SU-DHL-6 (cell line): ENCODE measurements at regions not wholly inside any gene's neighbourhood (a gene's known extent, or its start where the extent isn't known, plus 50 kb on each side); places are given as distances from the start of the nearest gene placed in this dataset.

Experiments used
- EZH2phosphoT487 ChIP-seq: fragments of 200-600 bp; sonication (generic), shearing (Covaris generic); conservative IDR thresholded peaks from 2 replicates; pipeline ENCODE4 v1.6.1; 2018; ENCODE audit warnings: mild to moderate bottlenecking, antibody characterized with exemption, low read length, moderate library complexity, mixed read lengths
- TF ChIP-seq, protein P1 (sequence below): fragments of 200-600 bp; sonication (generic); IDR thresholded peaks from one replicate; pipeline ENCODE4 v1.5.1; 2017; ENCODE audit warnings: antibody characterized with exemption, mild to moderate bottlenecking, low read length, moderate library complexity; ENCODE audit not compliant: insufficient read depth, poor library complexity, severe bottlenecking

DNA sequence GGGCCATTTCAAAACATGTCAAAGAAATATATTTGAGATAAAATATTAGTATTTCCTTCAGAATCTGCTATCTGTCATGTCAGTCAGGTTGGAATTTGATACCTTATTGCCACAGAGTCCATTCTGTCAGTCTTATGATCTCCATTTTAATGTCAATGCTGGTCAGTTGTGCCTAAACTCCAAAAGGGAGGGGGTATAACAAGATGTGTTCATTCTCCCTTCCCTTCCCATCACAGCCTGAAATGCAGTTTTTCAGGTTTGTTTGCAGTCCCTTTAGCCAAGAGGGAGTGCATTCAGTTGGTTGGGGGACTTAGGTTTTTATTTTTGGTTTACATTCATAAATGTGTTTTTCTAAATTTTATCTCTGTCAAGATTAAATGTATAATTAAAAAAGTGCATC lies 59.8 kb upstream of the INHBA start:
- TF ChIP-seq, protein P1, sequence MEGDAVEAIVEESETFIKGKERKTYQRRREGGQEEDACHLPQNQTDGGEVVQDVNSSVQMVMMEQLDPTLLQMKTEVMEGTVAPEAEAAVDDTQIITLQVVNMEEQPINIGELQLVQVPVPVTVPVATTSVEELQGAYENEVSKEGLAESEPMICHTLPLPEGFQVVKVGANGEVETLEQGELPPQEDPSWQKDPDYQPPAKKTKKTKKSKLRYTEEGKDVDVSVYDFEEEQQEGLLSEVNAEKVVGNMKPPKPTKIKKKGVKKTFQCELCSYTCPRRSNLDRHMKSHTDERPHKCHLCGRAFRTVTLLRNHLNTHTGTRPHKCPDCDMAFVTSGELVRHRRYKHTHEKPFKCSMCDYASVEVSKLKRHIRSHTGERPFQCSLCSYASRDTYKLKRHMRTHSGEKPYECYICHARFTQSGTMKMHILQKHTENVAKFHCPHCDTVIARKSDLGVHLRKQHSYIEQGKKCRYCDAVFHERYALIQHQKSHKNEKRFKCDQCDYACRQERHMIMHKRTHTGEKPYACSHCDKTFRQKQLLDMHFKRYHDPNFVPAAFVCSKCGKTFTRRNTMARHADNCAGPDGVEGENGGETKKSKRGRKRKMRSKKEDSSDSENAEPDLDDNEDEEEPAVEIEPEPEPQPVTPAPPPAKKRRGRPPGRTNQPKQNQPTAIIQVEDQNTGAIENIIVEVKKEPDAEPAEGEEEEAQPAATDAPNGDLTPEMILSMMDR = no peak
- no peak for TF ChIP-seq EZH2phosphoT487
